CD4-positive, alpha-beta T cell (primary cell): ENCODE measurements at regions not wholly inside any gene's neighbourhood (a gene's known extent, or its start where the extent isn't known, plus 50 kb on each side); places are given as distances from the start of the nearest gene placed in this dataset.
A peak's percentile ranks its signal among the peaks of the same experiment; 100 is the strongest.

Experiments
- ATAC-seq: fragments of 200-7000 bp; cut with Tn5 transposase; one replicate; pipeline ENCODE4 v1.10.0; 2022; ENCODE audit warnings: mild to moderate bottlenecking; ENCODE audit not compliant: poor library complexity
- CTCF ChIA-PET: fragments of 350-600 bp; sonication (Branson Sonifier 250); formaldehyde crosslinking; loops from one replicate; lab custom pipeline; 2021; ENCODE audit warnings: antibody characterized with exemption, inconsistent platforms; lab: Charles Lee
- POLR2A ChIA-PET: fragments of 350-600 bp; sonication (Branson Sonifier 250); formaldehyde crosslinking; loops from one replicate; lab custom pipeline; 2021; ENCODE audit warnings: antibody characterized with exemption, inconsistent platforms; lab: Charles Lee
- DNase-seq, 14 experiments: peaks; one replicate each; pipeline ENCODE4 v3.0.0-alpha.2; 2013 to 2020; ENCODE audit warnings: mixed read lengths in 2 of 14
- H3K27ac ChIP-seq, 2 donors: one replicate each; pipeline versions ENCODE4 v1.5.1 to v1.7.0; 2013; ENCODE audit warnings: low read length in 2 of 2, low read depth in 1 of 2, mild to moderate bottlenecking in 1 of 2
- H3K27me3 ChIP-seq, 2 experiments: 1 replicate in 1 of 2; 2 replicates in 1 of 2; pipeline versions ENCODE4 v1.6.1 to v1.7.0; 2013; ENCODE audit warnings: low read length in 2 of 2, control low read depth in 1 of 2, mild to moderate bottlenecking in 1 of 2, moderate library complexity in 1 of 2; ENCODE audit not compliant: insufficient read depth in 2 of 2, control insufficient read depth in 1 of 2
- H3K36me3 ChIP-seq: one replicate; pipeline ENCODE4 v1.6.1; 2013; ENCODE audit warnings: low read length, control low read depth; ENCODE audit not compliant: insufficient read depth
- H3K4me1 ChIP-seq: one replicate; pipeline ENCODE4 v1.6.1; 2013; ENCODE audit warnings: low read length, control low read depth; ENCODE audit not compliant: insufficient read depth
- H3K4me3 ChIP-seq: one replicate; pipeline ENCODE4 v1.5.1; 2013; ENCODE audit warnings: mild to moderate bottlenecking, low read length, moderate library complexity
- H3K9me3 ChIP-seq, 2 experiments: 1 replicate in 1 of 2; 2 replicates in 1 of 2; pipeline versions ENCODE4 v1.6.1 to v1.7.0; 2013; ENCODE audit warnings: low read length in 2 of 2, mild to moderate bottlenecking in 2 of 2, control low read depth in 1 of 2, moderate library complexity in 1 of 2; ENCODE audit not compliant: control insufficient read depth in 1 of 2, insufficient read depth in 1 of 2
- H3K27ac Mint-ChIP-seq: one replicate; pipeline ENCODE4 v1.8.0; 2020; ENCODE audit warnings: mixed read lengths
- H3K27me3 Mint-ChIP-seq: one replicate; pipeline ENCODE4 v1.8.0; 2021; ENCODE audit warnings: mixed read lengths
- H3K36me3 Mint-ChIP-seq: one replicate; pipeline ENCODE4 v1.8.0; 2021; ENCODE audit warnings: low read depth, mixed read lengths
- H3K4me1 Mint-ChIP-seq: one replicate; pipeline ENCODE4 v1.8.0; 2021; ENCODE audit warnings: low read depth, mixed read lengths
- H3K4me3 Mint-ChIP-seq: one replicate; pipeline ENCODE4 v1.8.0; 2020; ENCODE audit warnings: mild to moderate bottlenecking, mixed read lengths
- H3K9me3 Mint-ChIP-seq: one replicate; pipeline ENCODE4 v1.8.0; 2020; ENCODE audit warnings: mixed read lengths
- CTCF ChIP-seq: fragments of 200-600 bp; IDR thresholded peaks from one replicate; pipeline ENCODE4 v1.8.0; 2022; ENCODE audit warnings: antibody characterized with exemption, mild to moderate bottlenecking
- intact Hi-C, 2 experiments: fragments of 100-400 bp; cut with DNase I in 1 of 2; cut with micrococcal nuclease in 1 of 2; formaldehyde crosslinking; loops; one replicate each; pipeline versions ENCODE4 v1.15.1 to v1.9.0; 2023 to 2025; cut with DNase I, micrococcal nuclease

GRCh38 chr2:71932037-71932779 lies 215.5 kb downstream of the CYP26B1 start:
- no peaks in the 10 kb centered on the region for H3K27me3 ChIP-seq
- ATAC-seq = no peak
- peak in 1 of 14 experiments; percentile 22 for DNase-seq
- H3K4me3 ChIP-seq = no peak overlapping the region
- Mint-ChIP-seq H3K36me3 (no peaks in the 10 kb centered on the region), H3K9me3 (no peaks in the 10 kb centered on the region), H3K4me1 (no peaks in the 10 kb centered on the region), H3K27me3 (no peaks in the 10 kb centered on the region), H3K4me3 (no peak overlapping the region), H3K27ac (no peak overlapping the region)
- intact Hi-C loops = no loop called here
- no peak overlapping the region for H3K27ac ChIP-seq
- CTCF ChIA-PET = no interaction called here
- H3K4me1 ChIP-seq = no peaks in the 10 kb centered on the region
- POLR2A ChIA-PET = no interaction called here
- H3K36me3 ChIP-seq = no peaks in the 10 kb centered on the region
- TF ChIP-seq CTCF = no peak
- H3K9me3 ChIP-seq = no peaks in the 10 kb centered on the region

- ChIA-PET POLR2A (no interaction called here), CTCF (no interaction called here)
- ATAC-seq (no peak), DNase-seq (peak in 1 of 14 experiments; percentile 22)
- H3K36me3 Mint-ChIP-seq = no peaks in the 10 kb centered on the region
- Histone ChIP-seq H3K36me3 (no peaks in the 10 kb centered on the region), H3K9me3 (no peaks in the 10 kb centered on the region), H3K4me3 (no peak overlapping the region), H3K4me1 (no peaks in the 10 kb centered on the region), H3K27ac (no peak overlapping the region), H3K27me3 (no peaks in the 10 kb centered on the region)
- intact Hi-C loops = no loop called here
- H3K27ac Mint-ChIP-seq = no peak overlapping the region
- no peaks in the 10 kb centered on the region for H3K27me3 Mint-ChIP-seq
- no peak for TF ChIP-seq CTCF
- H3K9me3 Mint-ChIP-seq = no peaks in the 10 kb centered on the region
- no peaks in the 10 kb centered on the region for H3K4me1 Mint-ChIP-seq
- H3K4me3 Mint-ChIP-seq = no peak overlapping the region
Observed at GRCh38 chr2:71930049-71930681, 217.5 kb downstream of the CYP26B1 start.

GRCh38 chr2:71929482-71929772 lies 218.2 kb downstream of the CYP26B1 start:
- Mint-ChIP-seq H3K9me3 (no peaks in the 10 kb centered on the region), H3K36me3 (no peaks in the 10 kb centered on the region), H3K4me1 (no peaks in the 10 kb centered on the region), H3K27ac (no peak overlapping the region), H3K4me3 (no peak overlapping the region), H3K27me3 (no peaks in the 10 kb centered on the region)
- Histone ChIP-seq H3K36me3 (no peaks in the 10 kb centered on the region), H3K9me3 (no peaks in the 10 kb centered on the region), H3K4me1 (no peaks in the 10 kb centered on the region), H3K27me3 (no peaks in the 10 kb centered on the region), H3K4me3 (no peak overlapping the region), H3K27ac (no peak overlapping the region)
- intact Hi-C loops = no loop called here
- ChIA-PET POLR2A (no interaction called here), CTCF (no interaction called here)
- no peak for TF ChIP-seq CTCF
- no peak for DNase-seq
- ATAC-seq = no peak
